SU-DHL-6 (cell line): ENCODE measurements at regions not wholly inside any gene's neighbourhood (a gene's known extent, or its start where the extent isn't known, plus 50 kb on each side); places are given as distances from the start of the nearest gene placed in this dataset.

Experiments used
- EZH2phosphoT487 ChIP-seq: fragments of 200-600 bp; sonication (generic), shearing (Covaris generic); conservative IDR thresholded peaks from 2 replicates; pipeline ENCODE4 v1.6.1; 2018; ENCODE audit warnings: mild to moderate bottlenecking, antibody characterized with exemption, low read length, moderate library complexity, mixed read lengths
- TF ChIP-seq, protein P1 (sequence below): fragments of 200-600 bp; sonication (generic); IDR thresholded peaks from one replicate; pipeline ENCODE4 v1.5.1; 2017; ENCODE audit warnings: antibody characterized with exemption, mild to moderate bottlenecking, low read length, moderate library complexity; ENCODE audit not compliant: insufficient read depth, poor library complexity, severe bottlenecking

GRCh38 chr4:29829067-29829466 lies 891.1 kb upstream of the PCDH7 start:
- TF ChIP-seq, protein P1, sequence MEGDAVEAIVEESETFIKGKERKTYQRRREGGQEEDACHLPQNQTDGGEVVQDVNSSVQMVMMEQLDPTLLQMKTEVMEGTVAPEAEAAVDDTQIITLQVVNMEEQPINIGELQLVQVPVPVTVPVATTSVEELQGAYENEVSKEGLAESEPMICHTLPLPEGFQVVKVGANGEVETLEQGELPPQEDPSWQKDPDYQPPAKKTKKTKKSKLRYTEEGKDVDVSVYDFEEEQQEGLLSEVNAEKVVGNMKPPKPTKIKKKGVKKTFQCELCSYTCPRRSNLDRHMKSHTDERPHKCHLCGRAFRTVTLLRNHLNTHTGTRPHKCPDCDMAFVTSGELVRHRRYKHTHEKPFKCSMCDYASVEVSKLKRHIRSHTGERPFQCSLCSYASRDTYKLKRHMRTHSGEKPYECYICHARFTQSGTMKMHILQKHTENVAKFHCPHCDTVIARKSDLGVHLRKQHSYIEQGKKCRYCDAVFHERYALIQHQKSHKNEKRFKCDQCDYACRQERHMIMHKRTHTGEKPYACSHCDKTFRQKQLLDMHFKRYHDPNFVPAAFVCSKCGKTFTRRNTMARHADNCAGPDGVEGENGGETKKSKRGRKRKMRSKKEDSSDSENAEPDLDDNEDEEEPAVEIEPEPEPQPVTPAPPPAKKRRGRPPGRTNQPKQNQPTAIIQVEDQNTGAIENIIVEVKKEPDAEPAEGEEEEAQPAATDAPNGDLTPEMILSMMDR: no peak
- TF ChIP-seq EZH2phosphoT487: no peak
